ENCODE measurements at regions not wholly inside any gene's neighbourhood (a gene's known extent, or its start where the extent isn't known, plus 50 kb on each side); places are given as distances from the start of the nearest gene placed in this dataset.
"Not testable (repeated sequence)": the region's sequence is repeated elsewhere in the genome, so short reads cannot be mapped to it uniquely, and the experiment has no call there.

DNA sequence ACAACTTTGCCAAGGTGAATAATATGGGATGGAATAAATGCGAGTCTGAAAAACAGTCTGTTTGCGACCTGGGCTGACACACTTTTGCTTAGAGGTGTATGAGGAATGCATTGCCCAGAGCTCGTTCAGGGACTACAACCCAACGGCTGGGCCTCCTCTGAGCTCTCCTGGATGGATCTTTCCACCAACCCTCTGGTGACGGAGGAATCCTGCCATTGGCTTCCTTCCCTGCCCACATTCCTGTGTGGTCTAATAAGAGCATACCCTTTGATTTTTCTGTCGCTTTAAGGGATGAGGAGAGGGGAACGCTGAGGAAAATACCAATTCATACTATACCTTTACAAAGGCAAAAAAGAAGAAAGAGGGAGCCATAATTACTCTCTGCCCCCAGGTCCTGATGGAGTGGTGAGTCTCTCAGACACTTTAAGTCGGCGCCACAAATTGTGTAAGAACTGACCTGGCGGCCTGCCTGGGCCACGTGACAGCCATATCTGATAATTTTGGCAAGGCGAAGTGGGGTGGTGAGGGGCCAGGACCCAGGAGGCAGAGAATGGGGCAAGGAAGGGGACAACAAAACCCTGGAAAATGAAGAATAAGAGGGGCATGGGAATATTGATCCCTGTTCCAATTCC is 265.2 kb upstream of the MSX2 start:
- DNase-seq (ENCODE audit: low read depth in 4 of 4, low spot score in 3 of 4), result no peak

DNA sequence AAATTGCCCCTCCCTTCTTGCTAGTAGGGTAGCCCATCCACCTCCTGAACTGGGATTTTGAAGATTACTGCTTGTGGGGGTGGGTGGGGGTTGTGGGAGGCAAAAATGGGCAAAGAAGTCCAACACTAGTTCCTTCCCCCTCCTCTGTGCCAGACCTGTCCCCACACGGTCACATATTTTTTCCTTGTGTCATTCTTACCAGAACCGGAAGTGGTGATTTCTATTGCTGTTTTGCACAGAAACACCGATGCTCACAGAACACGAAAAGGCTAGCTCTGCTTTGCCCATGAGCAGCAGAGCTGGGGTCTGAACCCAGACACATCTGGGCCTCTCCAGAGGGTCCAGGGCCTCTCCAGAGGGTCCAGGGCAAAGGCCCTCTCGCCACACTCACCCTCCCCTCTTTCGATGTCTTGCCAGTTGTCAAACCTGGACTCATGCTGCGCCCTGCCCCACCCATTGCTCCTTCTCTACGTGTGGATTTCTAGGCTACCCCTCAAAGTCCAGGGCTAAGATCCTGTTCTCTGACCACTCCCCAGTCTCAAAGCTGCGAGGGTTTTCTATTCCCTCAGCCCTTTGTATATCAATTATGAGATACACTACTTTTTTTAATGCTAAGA is 264.4 kb upstream of the MSX2 start:
- no peak for DNase-seq (ENCODE audit: low read depth in 4 of 4, low spot score in 3 of 4)

GRCh38 chr5:174462129-174462528 is 262.3 kb upstream of the MSX2 start:
- DNase-seq (ENCODE audit: low read depth in 4 of 4, low spot score in 3 of 4), result no peak

DNA sequence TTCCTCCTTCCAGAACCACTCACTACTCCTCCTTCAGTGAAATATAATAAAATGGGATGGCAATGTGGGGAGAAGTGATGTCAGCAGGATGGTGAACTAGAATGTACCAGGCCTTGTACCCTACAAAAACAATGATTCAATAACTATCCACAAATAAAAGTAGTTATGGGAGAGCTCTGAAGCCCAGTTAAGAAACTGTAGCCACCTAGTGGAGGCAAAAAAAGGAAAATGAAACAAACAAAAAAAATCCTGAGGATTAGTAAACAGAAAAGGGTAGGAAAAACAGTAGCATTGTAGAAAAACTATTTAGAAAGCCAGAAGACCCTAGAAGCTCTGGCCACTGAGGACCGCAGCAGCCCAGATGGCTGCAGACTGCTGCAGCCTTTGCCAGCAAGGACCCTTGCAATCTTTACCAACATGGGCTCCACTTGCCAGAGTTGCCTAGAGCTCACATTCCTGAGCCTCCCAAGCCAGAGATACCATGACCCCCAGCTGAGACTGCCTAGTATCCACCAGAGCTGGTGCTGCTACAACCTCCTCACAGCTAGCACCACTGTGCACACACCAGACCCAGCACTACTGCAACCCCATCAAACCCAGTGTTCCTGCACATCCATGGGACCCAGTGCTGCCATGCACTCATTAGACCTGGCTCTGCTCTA is 259.7 kb upstream of the MSX2 start:
- no peak for DNase-seq (ENCODE audit: low read depth in 4 of 4, low spot score in 3 of 4)

- not testable (repeated sequence) for DNase-seq (ENCODE audit: low read depth in 4 of 4, low spot score in 3 of 4)
These were observed 252.9 kb upstream of the MSX2 start for GRCh38 chr5:174471528-174471927.

- DNase-seq (ENCODE audit: low read depth in 4 of 4, low spot score in 3 of 4), result no peak
These were observed 251.4 kb upstream of the MSX2 start for GRCh38 chr5:174472956-174473355.

- DNase-seq (ENCODE audit: low read depth in 4 of 4, low spot score in 3 of 4), result not testable (repeated sequence)
These were observed 248.4 kb upstream of the MSX2 start for GRCh38 chr5:174476001-174476400.

- no peak for DNase-seq (ENCODE audit: low read depth in 4 of 4, low spot score in 3 of 4)
These were observed 245.1 kb upstream of the MSX2 start for GRCh38 chr5:174479325-174479724.

- no peak for DNase-seq (ENCODE audit: low read depth in 4 of 4, low spot score in 3 of 4)
These were observed 242.6 kb upstream of the MSX2 start for GRCh38 chr5:174481737-174482136.

DNA sequence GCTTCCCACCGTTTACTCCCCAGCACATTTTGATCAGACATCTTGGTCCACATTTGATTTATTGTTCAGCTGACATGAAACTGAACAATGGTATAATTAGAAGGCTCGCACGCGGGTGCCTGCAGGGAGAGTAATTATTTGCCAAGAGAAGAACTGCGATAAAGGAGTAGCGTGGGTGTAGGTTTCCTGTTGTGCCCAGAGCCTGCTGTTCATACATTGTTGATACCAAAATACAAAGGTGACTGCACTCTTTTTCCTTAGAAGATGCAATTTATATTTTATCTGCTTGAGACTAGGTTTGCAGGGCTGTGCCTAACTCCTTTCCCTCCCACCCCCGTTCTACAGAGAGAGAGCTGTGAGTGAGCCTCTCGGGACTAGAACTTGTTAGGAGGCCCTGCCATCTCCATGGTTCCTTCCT is 241.8 kb upstream of the MSX2 start:
- no peak for DNase-seq (ENCODE audit: low read depth in 4 of 4, low spot score in 3 of 4)

- no peak for DNase-seq (ENCODE audit: low read depth in 4 of 4, low spot score in 3 of 4)
These were observed 241.0 kb upstream of the MSX2 start for GRCh38 chr5:174483411-174483810.

- DNase-seq (ENCODE audit: low read depth in 4 of 4, low spot score in 3 of 4), result no peak
These were observed 235.2 kb upstream of the MSX2 start for GRCh38 chr5:174489215-174489614.

- DNase-seq (ENCODE audit: low read depth in 4 of 4, low spot score in 3 of 4), result no peak
These were observed 234.3 kb upstream of the MSX2 start for GRCh38 chr5:174489920-174490597.

DNA sequence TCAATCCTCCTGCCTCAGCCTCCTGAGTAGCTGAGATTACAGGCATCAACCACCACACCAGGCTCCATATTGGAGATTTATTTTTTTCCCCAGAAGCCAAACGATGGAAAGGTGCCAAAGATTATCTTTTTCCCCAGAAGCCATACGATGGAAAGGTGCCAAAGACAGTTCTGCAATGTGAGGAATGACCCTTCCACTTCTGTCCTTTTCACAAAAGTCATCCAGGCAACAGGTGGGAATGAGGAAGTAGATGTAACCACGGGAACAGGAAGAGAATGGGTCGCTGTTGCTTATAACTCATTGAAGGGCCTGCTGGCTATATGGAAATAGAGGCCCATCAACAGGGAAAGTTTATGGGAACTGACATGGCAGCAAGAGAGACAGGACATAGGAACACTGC is 233.7 kb upstream of the MSX2 start:
- DNase-seq (ENCODE audit: low read depth in 4 of 4, low spot score in 3 of 4), result no peak

DNA sequence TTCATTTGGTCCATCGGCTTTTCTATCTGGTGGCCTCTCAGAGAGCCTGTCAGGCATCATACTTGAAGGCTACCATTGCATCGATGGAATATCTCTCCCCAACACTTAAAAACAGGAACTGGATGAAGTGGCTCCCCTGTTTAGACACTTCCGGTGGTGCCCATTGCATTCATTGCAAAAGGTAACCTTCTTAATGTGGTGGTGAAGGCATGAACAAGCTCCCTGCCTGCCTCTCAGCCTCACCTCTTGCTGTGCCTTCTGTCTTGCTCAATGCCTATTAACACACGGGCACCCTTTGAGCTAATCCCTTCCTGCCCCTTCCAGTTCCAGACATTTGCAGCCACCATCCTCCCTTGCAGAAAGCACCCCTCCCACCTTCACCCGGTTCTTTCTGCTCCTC is 233.1 kb upstream of the MSX2 start:
- DNase-seq (ENCODE audit: low read depth in 4 of 4, low spot score in 3 of 4), result no peak

GRCh38 chr5:174491761-174492350 is 232.5 kb upstream of the MSX2 start:
- no peak for DNase-seq (ENCODE audit: low read depth in 4 of 4, low spot score in 3 of 4)

GRCh38 chr5:174493530-174493929 is 230.9 kb upstream of the MSX2 start:
- no peak for DNase-seq (ENCODE audit: low read depth in 4 of 4, low spot score in 3 of 4)

GRCh38 chr5:174497939-174498338 is 226.4 kb upstream of the MSX2 start:
- DNase-seq (ENCODE audit: low read depth in 4 of 4, low spot score in 3 of 4), result not testable (repeated sequence)

- DNase-seq (ENCODE audit: low read depth in 4 of 4, low spot score in 3 of 4), result not testable (repeated sequence)
These were observed 225.8 kb upstream of the MSX2 start for GRCh38 chr5:174498575-174498974.

DNA sequence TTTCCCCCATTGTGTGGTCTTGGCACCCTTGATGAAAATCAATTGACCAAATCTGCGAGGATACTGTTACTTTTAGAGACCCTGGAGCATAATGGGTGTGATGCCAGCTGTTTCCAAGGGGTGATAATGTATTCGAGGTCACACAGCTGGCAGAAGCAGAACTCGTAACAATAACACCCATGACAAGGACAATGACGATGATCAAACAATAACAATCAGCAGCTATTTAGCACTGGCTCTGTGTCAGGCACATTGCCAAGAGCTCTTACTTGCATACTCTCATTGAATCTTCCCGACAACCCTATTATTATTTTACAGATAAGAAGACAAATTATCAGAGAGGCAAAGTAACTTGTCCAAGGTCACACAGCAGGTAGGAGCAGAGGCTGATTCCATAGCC is 223.7 kb upstream of the MSX2 start:
- DNase-seq (ENCODE audit: low read depth in 4 of 4, low spot score in 3 of 4), result no peak

DNA sequence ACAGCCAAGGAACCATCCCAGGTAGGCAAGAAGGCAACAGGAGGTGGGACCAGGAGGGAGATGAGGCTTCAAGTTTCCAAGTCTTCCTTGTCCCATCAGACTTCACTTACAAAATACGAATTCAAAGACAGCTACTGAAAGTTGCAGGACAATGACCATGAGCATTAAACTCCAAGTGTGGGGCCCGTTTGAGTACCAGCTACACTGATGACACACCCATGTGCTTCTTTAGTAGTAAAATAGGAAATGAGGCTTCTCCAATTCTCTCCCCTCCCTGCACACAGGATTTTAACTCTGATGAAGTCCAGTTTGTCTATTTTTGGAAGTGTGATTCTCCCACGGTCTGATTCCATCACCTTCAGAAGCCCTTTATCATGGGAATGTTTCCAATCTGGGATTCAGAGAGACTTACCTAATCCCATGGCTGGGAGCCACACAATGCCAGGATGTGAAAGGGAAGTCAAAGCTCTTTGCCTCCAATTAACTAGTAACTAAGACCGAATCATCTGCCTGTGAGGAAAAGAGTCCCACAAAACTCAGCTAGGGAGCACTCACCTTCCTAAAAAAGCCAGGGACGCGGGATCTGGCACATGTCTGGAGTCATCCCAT is 222.8 kb upstream of the MSX2 start:
- DNase-seq (ENCODE audit: low read depth in 4 of 4, low spot score in 3 of 4), result no peak
